Activated B cell treated with CpG ODN at 0.5 μM for 24 hours (primary cell): ENCODE measurements at regions not wholly inside any gene's neighbourhood (a gene's known extent, or its start where the extent isn't known, plus 50 kb on each side); places are given as distances from the start of the nearest gene placed in this dataset.

Experiments used
- ATAC-seq: fragments of 200-7000 bp; cut with Tn5 transposase; one replicate; pipeline ENCODE4 v1.10.0; 2021; ENCODE audit warnings: low read depth, mild to moderate bottlenecking, moderate library complexity
- CTCF ChIA-PET: fragments of 350-600 bp; sonication (Branson Sonifier 250); formaldehyde crosslinking; loops from one replicate; lab custom pipeline; 2021; ENCODE audit warnings: antibody characterized with exemption; lab: Charles Lee
- POLR2A ChIA-PET: fragments of 350-600 bp; sonication (Branson Sonifier 250); formaldehyde crosslinking; loops from one replicate; lab custom pipeline; 2021; ENCODE audit warnings: antibody characterized with exemption; lab: Charles Lee
- DNase-seq: peaks from one replicate; pipeline ENCODE4 v3.0.0; 2022
- H3K27ac Mint-ChIP-seq: one replicate; pipeline ENCODE4 v1.8.0; 2020; ENCODE audit warnings: mixed read lengths
- H3K27me3 Mint-ChIP-seq: one replicate; pipeline ENCODE4 v1.8.0; 2021; ENCODE audit warnings: mixed read lengths
- H3K36me3 Mint-ChIP-seq: one replicate; pipeline ENCODE4 v1.8.0; 2021; ENCODE audit warnings: low read depth, mixed read lengths
- H3K4me1 Mint-ChIP-seq: one replicate; pipeline ENCODE4 v1.8.0; 2021; ENCODE audit warnings: mixed read lengths
- H3K4me3 Mint-ChIP-seq: one replicate; pipeline ENCODE4 v1.8.0; 2020; ENCODE audit warnings: mild to moderate bottlenecking, mixed read lengths
- H3K9me3 Mint-ChIP-seq: one replicate; pipeline ENCODE4 v1.8.0; 2020; ENCODE audit warnings: mixed read lengths
- intact Hi-C: fragments of 100-400 bp; cut with micrococcal nuclease; formaldehyde crosslinking; loops from one replicate; pipeline ENCODE4 v1.15.1; 2024
- TF ChIP-seq, protein P1 (sequence below): fragments of 200-600 bp; IDR thresholded peaks from one replicate; pipeline ENCODE4 v1.8.0; 2022; ENCODE audit warnings: antibody characterized with exemption, mild to moderate bottlenecking

DNA sequence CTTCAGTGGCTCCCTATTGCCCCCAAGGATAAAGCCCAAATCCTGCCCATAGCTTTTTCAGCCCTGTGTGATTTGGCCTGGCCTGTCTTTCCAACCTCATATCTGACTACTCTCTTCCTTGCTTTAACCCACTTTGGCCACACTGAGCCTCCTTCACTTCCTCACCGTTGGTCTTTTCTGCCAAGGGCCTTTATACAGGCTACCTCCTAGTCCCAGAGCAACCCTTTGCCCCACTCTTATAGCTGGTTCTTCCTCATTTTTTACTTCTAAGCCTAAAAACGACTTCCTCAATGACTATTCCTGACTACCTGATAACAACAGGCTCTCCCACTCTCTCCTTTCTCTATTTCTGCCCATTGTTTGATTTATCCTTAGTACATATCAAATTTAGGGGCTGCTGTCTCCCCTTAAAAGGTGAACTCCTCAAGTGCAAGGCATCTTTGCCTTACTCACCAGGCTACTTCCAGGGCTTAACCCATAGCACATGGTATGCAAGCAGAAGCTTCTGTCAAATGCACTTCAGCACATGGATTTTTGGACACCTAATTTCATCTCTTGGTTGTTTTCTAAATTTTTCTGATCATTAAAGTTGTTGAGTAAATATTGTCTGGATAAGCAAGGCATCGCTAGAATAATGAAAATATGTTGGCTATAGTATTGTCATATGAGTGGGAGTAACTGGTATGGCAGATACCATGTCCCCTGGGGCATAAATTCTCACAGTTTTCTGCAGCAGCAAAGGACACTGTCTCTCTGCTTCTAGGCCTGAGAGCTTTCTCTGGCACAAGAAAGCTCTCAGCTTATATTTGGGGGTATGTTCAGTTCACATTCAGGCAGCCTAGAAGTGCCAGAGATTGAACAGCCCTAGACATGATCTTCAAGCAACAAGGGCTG is 201.5 kb upstream of the GPR26 start:
- H3K27ac Mint-ChIP-seq: no peak overlapping the region
- no peaks in the 10 kb centered on the region for H3K27me3 Mint-ChIP-seq
- DNase-seq (no peak), ATAC-seq (no peak)
- no peak overlapping the region for H3K4me3 Mint-ChIP-seq
- no peaks in the 10 kb centered on the region for H3K9me3 Mint-ChIP-seq
- CTCF ChIA-PET: no interaction called here
- POLR2A ChIA-PET: no interaction called here
- intact Hi-C loops: no loop called here
- TF ChIP-seq, protein P1, sequence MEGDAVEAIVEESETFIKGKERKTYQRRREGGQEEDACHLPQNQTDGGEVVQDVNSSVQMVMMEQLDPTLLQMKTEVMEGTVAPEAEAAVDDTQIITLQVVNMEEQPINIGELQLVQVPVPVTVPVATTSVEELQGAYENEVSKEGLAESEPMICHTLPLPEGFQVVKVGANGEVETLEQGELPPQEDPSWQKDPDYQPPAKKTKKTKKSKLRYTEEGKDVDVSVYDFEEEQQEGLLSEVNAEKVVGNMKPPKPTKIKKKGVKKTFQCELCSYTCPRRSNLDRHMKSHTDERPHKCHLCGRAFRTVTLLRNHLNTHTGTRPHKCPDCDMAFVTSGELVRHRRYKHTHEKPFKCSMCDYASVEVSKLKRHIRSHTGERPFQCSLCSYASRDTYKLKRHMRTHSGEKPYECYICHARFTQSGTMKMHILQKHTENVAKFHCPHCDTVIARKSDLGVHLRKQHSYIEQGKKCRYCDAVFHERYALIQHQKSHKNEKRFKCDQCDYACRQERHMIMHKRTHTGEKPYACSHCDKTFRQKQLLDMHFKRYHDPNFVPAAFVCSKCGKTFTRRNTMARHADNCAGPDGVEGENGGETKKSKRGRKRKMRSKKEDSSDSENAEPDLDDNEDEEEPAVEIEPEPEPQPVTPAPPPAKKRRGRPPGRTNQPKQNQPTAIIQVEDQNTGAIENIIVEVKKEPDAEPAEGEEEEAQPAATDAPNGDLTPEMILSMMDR: no peak
- H3K36me3 Mint-ChIP-seq: no peaks in the 10 kb centered on the region
- no peaks in the 10 kb centered on the region for H3K4me1 Mint-ChIP-seq

DNA sequence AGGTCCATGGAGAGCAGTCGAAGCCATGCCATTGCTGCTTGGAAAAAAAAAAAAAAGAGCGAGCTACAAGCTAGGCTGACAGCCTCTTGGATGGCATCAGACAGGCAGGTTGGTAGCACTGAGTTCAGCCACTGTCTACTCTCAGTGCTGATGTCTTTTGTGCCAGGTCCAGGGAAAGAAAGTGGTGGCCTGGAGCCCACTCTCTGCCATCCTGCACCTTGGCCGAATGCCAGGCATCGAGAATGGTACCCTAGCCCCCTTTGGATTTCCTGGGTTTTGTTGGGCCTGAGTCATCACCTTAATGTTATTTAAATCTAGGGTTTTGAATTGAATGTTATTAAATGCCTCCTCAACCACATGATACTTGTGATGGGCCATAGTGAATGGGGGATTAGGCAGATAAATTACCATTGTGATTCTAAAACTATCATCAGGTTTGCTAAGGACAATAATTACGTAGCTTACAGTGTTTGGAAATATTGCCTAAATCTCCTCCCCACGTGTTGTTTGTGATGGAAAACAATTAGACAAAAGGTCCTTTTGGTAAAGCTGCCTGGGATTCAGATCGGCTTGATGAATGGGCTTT is 195.7 kb upstream of the GPR26 start:
- intact Hi-C loops: no loop called here
- DNase-seq (no peak), ATAC-seq (no peak)
- H3K4me3 Mint-ChIP-seq: no peak overlapping the region
- ChIA-PET POLR2A (no interaction called here), CTCF (no interaction called here)
- H3K27me3 Mint-ChIP-seq: peaks cover 3% of the 10 kb centered on the region
- H3K9me3 Mint-ChIP-seq: no peaks in the 10 kb centered on the region
- H3K4me1 Mint-ChIP-seq: no peaks in the 10 kb centered on the region
- TF ChIP-seq, protein P1: no peak
- no peak overlapping the region for H3K27ac Mint-ChIP-seq
- H3K36me3 Mint-ChIP-seq: no peaks in the 10 kb centered on the region

DNA sequence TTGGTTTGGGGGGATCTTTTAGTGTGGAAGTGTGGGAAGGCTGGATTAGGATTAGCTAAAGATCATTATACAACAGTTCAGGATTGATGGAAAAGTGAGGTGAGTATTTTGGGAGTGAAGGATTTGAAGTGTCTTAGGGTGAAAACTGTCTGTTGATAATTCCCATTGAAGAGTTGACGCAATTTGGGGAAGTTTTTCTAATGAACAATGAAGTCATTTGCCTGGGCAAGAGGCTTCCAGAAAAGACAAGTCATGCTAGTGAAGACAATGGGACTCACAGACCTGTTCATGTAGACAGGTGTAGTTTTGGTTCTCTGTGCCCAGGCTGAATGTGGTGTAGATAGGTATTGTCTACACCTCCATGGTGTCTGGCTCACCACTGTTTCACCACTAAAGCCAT is 194.3 kb upstream of the GPR26 start:
- no peak for ATAC-seq
- no peaks in the 10 kb centered on the region for H3K9me3 Mint-ChIP-seq
- H3K27me3 Mint-ChIP-seq: peaks cover 3% of the 10 kb centered on the region

GRCh38 chr10:123472606-123473005 is 193.5 kb upstream of the GPR26 start:
- no peak overlapping the region for H3K27ac Mint-ChIP-seq
- no peak for ATAC-seq
- POLR2A ChIA-PET: no interaction called here
- peaks cover 3% of the 10 kb centered on the region for H3K27me3 Mint-ChIP-seq
- intact Hi-C loops: no loop called here
- CTCF ChIA-PET: no interaction called here
- no peaks in the 10 kb centered on the region for H3K4me1 Mint-ChIP-seq
- H3K4me3 Mint-ChIP-seq: no peak overlapping the region
- H3K9me3 Mint-ChIP-seq: no peaks in the 10 kb centered on the region
- DNase-seq: no peak
- no peaks in the 10 kb centered on the region for H3K36me3 Mint-ChIP-seq
- TF ChIP-seq, protein P1: no peak

More for the DNA sequence above, 194.3 kb upstream of the GPR26 start:
- no peak overlapping the region for H3K4me3 Mint-ChIP-seq
- no peak for DNase-seq
- CTCF ChIA-PET: no interaction called here
- POLR2A ChIA-PET: no interaction called here
- no peaks in the 10 kb centered on the region for H3K4me1 Mint-ChIP-seq
- H3K27ac Mint-ChIP-seq: no peak overlapping the region
- TF ChIP-seq, protein P1: no peak
- intact Hi-C loops: no loop called here
- H3K36me3 Mint-ChIP-seq: no peaks in the 10 kb centered on the region

- ATAC-seq (no peak), DNase-seq (no peak)
- H3K27ac Mint-ChIP-seq: no peak overlapping the region
- TF ChIP-seq, protein P1: no peak
- intact Hi-C loops: no loop called here
- no peaks in the 10 kb centered on the region for H3K36me3 Mint-ChIP-seq
- no peak overlapping the region for H3K4me3 Mint-ChIP-seq
- ChIA-PET CTCF (no interaction called here), POLR2A (no interaction called here)
- H3K9me3 Mint-ChIP-seq: no peaks in the 10 kb centered on the region
- no peaks in the 10 kb centered on the region for H3K4me1 Mint-ChIP-seq
- peaks cover 3% of the 10 kb centered on the region for H3K27me3 Mint-ChIP-seq
These were observed 191.5 kb upstream of the GPR26 start for GRCh38 chr10:123474700-123475099.
